ENCODE measurements at regions not wholly inside any gene's neighbourhood (a gene's known extent, or its start where the extent isn't known, plus 50 kb on each side); places are given as distances from the start of the nearest gene placed in this dataset.

DNA sequence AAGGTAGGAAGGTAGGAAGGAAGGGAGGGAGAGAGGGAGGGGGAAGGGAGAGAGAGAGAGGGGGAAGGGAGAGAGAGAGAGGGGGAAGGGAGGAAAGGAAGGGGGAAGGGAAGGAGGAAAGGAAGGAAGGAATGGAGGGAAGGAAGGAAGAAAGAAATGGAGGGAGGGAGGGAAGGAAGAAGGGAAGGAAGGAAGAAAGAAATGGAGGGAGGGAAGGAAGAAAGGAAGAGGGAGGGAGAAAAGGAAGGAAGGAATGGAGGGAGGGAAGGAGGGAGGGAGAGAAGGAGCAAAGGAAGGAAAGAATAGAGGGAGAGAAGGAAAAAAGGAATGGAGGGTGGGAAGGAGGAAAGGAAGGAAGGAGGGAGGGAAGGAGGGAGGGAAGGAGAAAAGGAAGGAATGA, 176.4 kb upstream of the PTER start:
- no peak for TF ChIP-seq CTCF (IDR thresholded peaks at IDR 0.05)
- TF ChIP-seq ZFX (IDR thresholded peaks at IDR 0.05; ENCODE audit: borderline replicate concordance): no peak

Measured in 22Rv1 (cell line).